Upper lobe of left lung (tissue), 6 donors: ENCODE measurements at regions not wholly inside any gene's neighbourhood (a gene's known extent, or its start where the extent isn't known, plus 50 kb on each side); places are given as distances from the start of the nearest gene placed in this dataset.
A peak's percentile ranks its signal among the peaks of the same experiment; 100 is the strongest.

Source experiments
- ATAC-seq, 2 donors: fragments of 200-7000 bp; cut with Tn5 transposase; one replicate each; pipeline ENCODE4 v1.9.1; 2022; ENCODE audit warnings: mild to moderate bottlenecking in 2 of 2, moderate library complexity in 2 of 2; ENCODE audit not compliant: low FRiP score in 2 of 2
- DNase-seq, 2 donors: peaks; one replicate each; pipeline ENCODE4 v3.0.0-alpha.2; 2019 to 2020
- H3K27ac ChIP-seq, 4 donors: fragments of 200-600 bp; sonication (generic); one replicate each; pipeline ENCODE4 v1.5.1; 2016 to 2019
- H3K27me3 ChIP-seq, 4 donors: fragments of 200-600 bp; sonication (generic); one replicate each; pipeline ENCODE4 v1.5.1; 2017 to 2019
- H3K36me3 ChIP-seq, 4 donors: fragments of 200-600 bp; sonication (generic); one replicate each; pipeline ENCODE4 v1.5.1; 2016 to 2019
- H3K4me1 ChIP-seq, 4 donors: fragments of 200-600 bp; sonication (generic); one replicate each; pipeline ENCODE4 v1.5.1; 2018 to 2019
- H3K4me3 ChIP-seq, 4 donors: fragments of 200-600 bp; sonication (generic); one replicate each; pipeline ENCODE4 v1.5.1; 2017 to 2019; ENCODE audit warnings: mild to moderate bottlenecking in 2 of 4, moderate library complexity in 1 of 4
- H3K9me3 ChIP-seq, 4 donors: fragments of 200-600 bp; sonication (generic); one replicate each; pipeline ENCODE4 v1.5.1; 2018 to 2019
- EP300 ChIP-seq, 4 donors: sonication (generic); formaldehyde crosslinking; IDR thresholded peaks; one replicate each; pipeline ENCODE4 v1.5.1; 2017; ENCODE audit warnings: antibody characterized with exemption in 4 of 4, control low read depth in 2 of 4
- POLR2A ChIP-seq, 4 donors: fragments of 450-650 bp; IDR thresholded peaks; one replicate each; pipeline ENCODE4 v1.5.1; 2016 to 2017; ENCODE audit warnings: antibody characterized with exemption in 4 of 4, mild to moderate bottlenecking in 2 of 4
- POLR2AphosphoS5 ChIP-seq, 2 donors: sonication (generic); formaldehyde crosslinking; IDR thresholded peaks; one replicate each; pipeline ENCODE4 v1.5.1; 2017; ENCODE audit warnings: antibody characterized with exemption in 2 of 2
- WGBS, 2 donors: methylation state at CpG; one replicate each; pipeline ENCODE4 v1.1.5; 2017 to 2018; 5-methylcytosine and 5-hydroxymethylcytosine counted together
- TF ChIP-seq, protein P1 (sequence below), 6 experiments: fragments of 450-650 bp in 4 of 6; fragments of 200-600 bp in 2 of 6; sonication (generic) in 2 of 6; IDR thresholded peaks; one replicate each; pipeline ENCODE4 v1.5.1; 2016 to 2019; ENCODE audit warnings: antibody characterized with exemption in 6 of 6
- donor health status: DM: no; HTN: no; CAD: no; lungs with moderate emphysema.
- donor health status: DM: no; HTN: yes; CAD: no; lungs with severe emphysema.

DNA sequence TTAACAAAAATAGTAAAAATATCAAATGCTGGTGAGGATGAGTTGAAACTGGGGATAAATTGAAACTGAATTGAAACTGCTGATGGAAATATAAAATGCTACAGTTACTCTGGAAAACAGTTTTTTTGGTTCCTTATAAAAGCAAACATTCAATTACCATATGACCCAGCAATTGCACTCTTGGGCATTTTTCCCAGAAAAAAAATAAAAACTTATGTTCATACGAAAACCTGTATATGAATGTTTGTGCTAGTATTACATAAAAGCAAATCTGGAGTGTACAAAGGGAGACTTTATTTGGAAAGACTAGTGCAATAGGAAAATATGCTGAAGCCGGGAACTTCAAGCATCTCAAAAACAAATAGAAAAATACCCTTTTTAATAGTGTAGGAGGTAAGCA is 857.9 kb upstream of the CADM2 start:
- WGBS, 2 donors = 61 to 67% methylated on average over 2 of the region's 2 CpGs
- no peak overlapping the region for H3K27ac ChIP-seq
- H3K9me3 ChIP-seq = no peaks in the 10 kb centered on the region

DNA sequence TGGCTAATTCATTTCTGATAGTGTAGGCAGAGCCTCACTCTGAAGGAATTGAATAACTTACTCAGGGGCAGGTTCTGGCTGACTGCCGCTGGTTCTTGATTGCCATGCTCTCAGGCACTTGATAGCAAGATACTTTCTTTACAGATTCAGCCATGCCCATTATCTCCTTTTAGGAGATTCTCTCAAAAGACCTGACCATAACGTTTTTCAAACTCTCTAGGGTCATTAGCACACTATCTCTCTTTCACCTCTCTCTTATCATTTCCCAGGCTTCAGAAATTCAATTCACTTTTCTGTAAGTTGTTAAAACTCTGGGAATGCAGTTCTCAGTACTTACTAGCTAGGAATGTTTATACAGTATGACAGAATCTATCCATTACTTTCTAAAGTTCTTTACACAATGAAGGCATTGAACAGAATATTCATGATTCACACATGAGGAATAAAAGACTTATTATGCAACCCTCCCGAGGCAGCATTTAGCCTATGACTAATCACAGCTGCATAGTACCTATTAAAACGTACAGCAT is 850.3 kb upstream of the CADM2 start:
- ATAC-seq (no peak), DNase-seq (no peak)
- Histone ChIP-seq H3K4me3 (no peak overlapping the region), H3K27ac (no peak overlapping the region), H3K27me3 (no peaks in the 10 kb centered on the region), H3K9me3 (no peaks in the 10 kb centered on the region), H3K4me1 (no peaks in the 10 kb centered on the region), H3K36me3 (no peaks in the 10 kb centered on the region)
- 19 to 20% methylated on average over 4 of the region's 4 CpGs for WGBS, 2 donors
- no peak for TF ChIP-seq POLR2A (IDR thresholded peaks at IDR 0.05)
- TF ChIP-seq, protein P1, sequence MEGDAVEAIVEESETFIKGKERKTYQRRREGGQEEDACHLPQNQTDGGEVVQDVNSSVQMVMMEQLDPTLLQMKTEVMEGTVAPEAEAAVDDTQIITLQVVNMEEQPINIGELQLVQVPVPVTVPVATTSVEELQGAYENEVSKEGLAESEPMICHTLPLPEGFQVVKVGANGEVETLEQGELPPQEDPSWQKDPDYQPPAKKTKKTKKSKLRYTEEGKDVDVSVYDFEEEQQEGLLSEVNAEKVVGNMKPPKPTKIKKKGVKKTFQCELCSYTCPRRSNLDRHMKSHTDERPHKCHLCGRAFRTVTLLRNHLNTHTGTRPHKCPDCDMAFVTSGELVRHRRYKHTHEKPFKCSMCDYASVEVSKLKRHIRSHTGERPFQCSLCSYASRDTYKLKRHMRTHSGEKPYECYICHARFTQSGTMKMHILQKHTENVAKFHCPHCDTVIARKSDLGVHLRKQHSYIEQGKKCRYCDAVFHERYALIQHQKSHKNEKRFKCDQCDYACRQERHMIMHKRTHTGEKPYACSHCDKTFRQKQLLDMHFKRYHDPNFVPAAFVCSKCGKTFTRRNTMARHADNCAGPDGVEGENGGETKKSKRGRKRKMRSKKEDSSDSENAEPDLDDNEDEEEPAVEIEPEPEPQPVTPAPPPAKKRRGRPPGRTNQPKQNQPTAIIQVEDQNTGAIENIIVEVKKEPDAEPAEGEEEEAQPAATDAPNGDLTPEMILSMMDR (IDR thresholded peaks at IDR 0.05) = no peak
- no peak for TF ChIP-seq EP300 (IDR thresholded peaks at IDR 0.05)
- TF ChIP-seq POLR2AphosphoS5 (IDR thresholded peaks at IDR 0.05) = no peak

More for the DNA sequence above, 857.9 kb upstream of the CADM2 start:
- DNase-seq (no peak), ATAC-seq (no peak)
- H3K4me1 ChIP-seq = no peaks in the 10 kb centered on the region
- TF ChIP-seq EP300 (IDR thresholded peaks at IDR 0.05) = no peak
- TF ChIP-seq, protein P1 (IDR thresholded peaks at IDR 0.05) = no peak
- TF ChIP-seq POLR2A (IDR thresholded peaks at IDR 0.05) = no peak
- TF ChIP-seq POLR2AphosphoS5 (IDR thresholded peaks at IDR 0.05) = no peak
- no peak overlapping the region for H3K4me3 ChIP-seq
- H3K27me3 ChIP-seq = no peaks in the 10 kb centered on the region
- no peaks in the 10 kb centered on the region for H3K36me3 ChIP-seq

DNA sequence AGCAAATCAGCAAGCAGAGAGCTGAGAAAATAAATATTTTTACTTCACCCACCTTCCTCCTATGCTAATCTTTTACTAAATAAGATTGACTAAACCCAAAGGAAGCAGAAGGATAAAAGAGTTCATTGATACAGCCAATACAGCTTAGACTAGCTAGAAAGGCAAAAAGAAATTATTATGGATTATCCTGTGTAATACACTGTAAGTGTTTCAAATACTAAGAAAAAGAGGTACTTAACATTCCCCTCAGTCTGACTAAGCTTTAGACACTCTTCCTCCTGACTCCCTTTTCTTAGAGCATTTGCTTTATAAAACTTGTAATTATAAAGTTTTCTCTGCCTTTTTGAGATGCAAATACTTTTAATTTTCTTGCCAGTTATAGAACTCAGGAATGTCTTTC is 848.9 kb upstream of the CADM2 start:
- no peaks in the 10 kb centered on the region for H3K4me1 ChIP-seq
- no peaks in the 10 kb centered on the region for H3K27me3 ChIP-seq
- no peak overlapping the region for H3K27ac ChIP-seq
- ATAC-seq (no peak), DNase-seq (no peak)
- no peak overlapping the region for H3K4me3 ChIP-seq
- H3K9me3 ChIP-seq = no peaks in the 10 kb centered on the region
- H3K36me3 ChIP-seq = no peaks in the 10 kb centered on the region
- TF ChIP-seq, protein P1 (IDR thresholded peaks at IDR 0.05) = no peak
- no peak for TF ChIP-seq EP300 (IDR thresholded peaks at IDR 0.05)
- TF ChIP-seq POLR2A (IDR thresholded peaks at IDR 0.05) = no peak
- TF ChIP-seq POLR2AphosphoS5 (IDR thresholded peaks at IDR 0.05) = no peak

DNA sequence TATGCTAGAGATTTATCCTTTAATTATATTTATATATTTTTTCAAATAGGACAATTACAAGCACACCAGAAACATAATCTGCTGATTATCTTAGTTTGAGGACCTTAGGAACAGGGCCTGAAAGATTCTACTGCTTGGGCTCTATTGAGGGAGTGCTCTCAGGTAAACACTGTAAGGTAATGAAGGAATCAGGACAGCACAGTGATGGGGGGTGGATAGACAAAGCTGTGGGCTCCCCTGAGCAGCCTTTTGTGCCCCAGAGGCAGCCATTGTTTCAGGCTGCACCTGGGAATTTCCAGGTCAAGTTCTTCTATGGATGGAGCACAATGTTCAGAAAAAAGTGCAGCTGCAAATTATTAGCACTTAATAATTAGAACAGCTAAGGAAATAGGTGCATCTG is 848.0 kb upstream of the CADM2 start:
- no peaks in the 10 kb centered on the region for H3K9me3 ChIP-seq
- TF ChIP-seq EP300 (IDR thresholded peaks at IDR 0.05) (no peak), POLR2AphosphoS5 (IDR thresholded peaks at IDR 0.05) (no peak), POLR2A (IDR thresholded peaks at IDR 0.05) (no peak)
- TF ChIP-seq, protein P1 (IDR thresholded peaks at IDR 0.05) = no peak
- no peaks in the 10 kb centered on the region for H3K36me3 ChIP-seq
- H3K27ac ChIP-seq = no peak overlapping the region
- H3K27me3 ChIP-seq = no peaks in the 10 kb centered on the region
- ATAC-seq = no peak
- no peaks in the 10 kb centered on the region for H3K4me1 ChIP-seq
- H3K4me3 ChIP-seq = no peak overlapping the region
- DNase-seq = no peak

DNA sequence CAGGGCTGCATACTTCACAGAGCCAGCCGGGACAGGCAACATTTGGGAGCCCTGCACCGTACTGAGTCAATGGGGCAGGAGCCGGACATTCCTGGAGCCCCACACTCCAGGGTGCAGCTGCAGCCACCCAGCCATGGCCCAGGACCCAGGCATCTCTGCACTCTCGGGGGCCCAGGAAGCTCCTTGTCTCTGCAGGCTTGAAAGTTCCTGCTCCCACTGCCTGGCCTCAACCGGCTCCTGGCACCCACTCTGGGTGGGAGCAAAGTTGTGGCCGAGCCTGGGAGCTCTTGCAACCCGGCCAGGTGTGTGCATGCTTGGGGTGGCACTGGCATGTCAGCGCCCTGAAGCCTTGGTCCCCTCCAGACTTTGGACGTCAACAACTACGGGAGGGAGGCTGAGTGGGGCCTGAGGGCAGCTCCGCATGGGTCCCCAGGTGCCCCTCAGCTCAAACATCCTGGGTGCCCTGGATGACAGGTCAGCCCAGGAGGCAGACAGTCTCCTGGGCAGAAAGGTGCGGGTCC is 833.5 kb upstream of the CADM2 start:
- Histone ChIP-seq H3K36me3 (no peaks in the 10 kb centered on the region), H3K4me1 (no peaks in the 10 kb centered on the region), H3K27me3 (no peaks in the 10 kb centered on the region), H3K9me3 (peaks cover 0 to 14% (median 0%) of the 10 kb centered on the region in 4 donors), H3K27ac (no peak overlapping the region), H3K4me3 (no peak overlapping the region)
- peak in 1 of 2 donors; percentile 51 for DNase-seq
- WGBS, 2 donors = 95 to 96% methylated on average over 4 to 11 of the region's 12 CpGs
- TF ChIP-seq, protein P1 (IDR thresholded peaks at IDR 0.05) = no peak
- TF ChIP-seq POLR2AphosphoS5 (IDR thresholded peaks at IDR 0.05) (no peak), EP300 (IDR thresholded peaks at IDR 0.05) (no peak), POLR2A (IDR thresholded peaks at IDR 0.05) (no peak)
- ATAC-seq = peak in 1 of 2 donors; percentile 8
